ENCODE measurements at regions not wholly inside any gene's neighbourhood (a gene's known extent, or its start where the extent isn't known, plus 50 kb on each side); places are given as distances from the start of the nearest gene placed in this dataset.

GRCh38 chr4:160299608-160300007 is 1196.7 kb downstream of the RAPGEF2 start:
- TF ChIP-seq CTCF (conservative IDR thresholded peaks at IDR 0.05 in 1 of 2, IDR thresholded peaks at IDR 0.05 in 1 of 2; ENCODE audit: low read depth in 1 of 2, low read length in 2 of 2) (no peak), EZH2 (IDR thresholded peaks at IDR 0.05; ENCODE audit: low read length, missing control alignments) (no peak)

All from fibroblast of lung (primary cell).